Coronary artery (tissue), 2 donors: ENCODE measurements at regions not wholly inside any gene's neighbourhood (a gene's known extent, or its start where the extent isn't known, plus 50 kb on each side); places are given as distances from the start of the nearest gene placed in this dataset.

Source experiments
- DNase-seq: peaks from one replicate; pipeline ENCODE4 v3.0.0-alpha.2; 2017; ENCODE audit warnings: low spot score
- H3K27ac ChIP-seq, 2 donors: fragments of 200-600 bp; sonication (generic); one replicate each; pipeline ENCODE4 v1.5.1; 2016 to 2019
- H3K4me3 ChIP-seq: fragments of 200-600 bp; sonication (generic); 2 replicates; pipeline ENCODE4 v1.5.1; 2016; ENCODE audit warnings: mild to moderate bottlenecking, moderate library complexity
- TF ChIP-seq, protein P1 (sequence below): fragments of 200-600 bp; sonication (generic); IDR thresholded peaks from one replicate; pipeline ENCODE4 v1.5.1; 2019; ENCODE audit warnings: antibody characterized with exemption

DNA sequence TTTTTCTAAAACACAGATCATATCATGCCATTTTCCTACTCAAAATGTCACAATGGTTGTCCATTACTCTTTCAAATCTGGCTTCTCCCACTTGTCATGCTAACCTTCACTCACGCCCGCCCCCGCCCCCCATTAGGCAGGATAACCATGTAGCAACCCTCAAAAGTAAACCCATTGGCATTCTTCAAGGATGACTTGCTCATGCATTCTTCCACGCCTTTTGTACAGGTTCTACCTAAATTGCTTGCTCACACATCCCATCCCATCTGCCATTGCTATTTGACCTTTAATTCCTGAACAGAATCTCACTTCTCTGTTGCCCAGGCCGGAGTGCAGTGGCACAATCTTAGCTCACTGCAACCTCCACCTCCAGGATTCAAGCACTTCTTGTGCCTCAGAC is 389.3 kb downstream of the MCTP2 start:
- DNase-seq: no peak
- Histone ChIP-seq H3K4me3 (no peak overlapping the region), H3K27ac (no peak overlapping the region)
- TF ChIP-seq, protein P1, sequence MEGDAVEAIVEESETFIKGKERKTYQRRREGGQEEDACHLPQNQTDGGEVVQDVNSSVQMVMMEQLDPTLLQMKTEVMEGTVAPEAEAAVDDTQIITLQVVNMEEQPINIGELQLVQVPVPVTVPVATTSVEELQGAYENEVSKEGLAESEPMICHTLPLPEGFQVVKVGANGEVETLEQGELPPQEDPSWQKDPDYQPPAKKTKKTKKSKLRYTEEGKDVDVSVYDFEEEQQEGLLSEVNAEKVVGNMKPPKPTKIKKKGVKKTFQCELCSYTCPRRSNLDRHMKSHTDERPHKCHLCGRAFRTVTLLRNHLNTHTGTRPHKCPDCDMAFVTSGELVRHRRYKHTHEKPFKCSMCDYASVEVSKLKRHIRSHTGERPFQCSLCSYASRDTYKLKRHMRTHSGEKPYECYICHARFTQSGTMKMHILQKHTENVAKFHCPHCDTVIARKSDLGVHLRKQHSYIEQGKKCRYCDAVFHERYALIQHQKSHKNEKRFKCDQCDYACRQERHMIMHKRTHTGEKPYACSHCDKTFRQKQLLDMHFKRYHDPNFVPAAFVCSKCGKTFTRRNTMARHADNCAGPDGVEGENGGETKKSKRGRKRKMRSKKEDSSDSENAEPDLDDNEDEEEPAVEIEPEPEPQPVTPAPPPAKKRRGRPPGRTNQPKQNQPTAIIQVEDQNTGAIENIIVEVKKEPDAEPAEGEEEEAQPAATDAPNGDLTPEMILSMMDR: no peak

DNA sequence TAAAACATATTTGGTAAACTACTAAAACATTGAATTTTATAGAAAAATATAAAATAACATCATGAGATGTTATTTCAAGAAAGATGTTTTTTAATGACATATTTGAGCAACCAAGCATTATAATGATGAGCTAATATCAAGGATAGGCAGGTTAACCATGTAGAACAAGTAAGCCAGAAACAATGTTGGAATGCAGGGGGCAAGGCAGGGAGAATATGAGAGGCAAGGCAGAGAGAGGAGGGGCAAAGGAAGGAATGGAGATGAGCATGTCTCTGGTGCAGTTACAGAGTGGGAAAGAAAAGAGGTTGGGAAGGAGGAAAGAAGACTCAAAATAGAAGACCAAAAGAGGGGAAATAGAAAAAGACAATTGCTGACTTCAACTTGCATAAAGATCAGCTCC is 390.4 kb downstream of the MCTP2 start:
- Histone ChIP-seq H3K27ac (no peak overlapping the region), H3K4me3 (no peak overlapping the region)
- no peak for DNase-seq
- TF ChIP-seq, protein P1: no peak

DNA sequence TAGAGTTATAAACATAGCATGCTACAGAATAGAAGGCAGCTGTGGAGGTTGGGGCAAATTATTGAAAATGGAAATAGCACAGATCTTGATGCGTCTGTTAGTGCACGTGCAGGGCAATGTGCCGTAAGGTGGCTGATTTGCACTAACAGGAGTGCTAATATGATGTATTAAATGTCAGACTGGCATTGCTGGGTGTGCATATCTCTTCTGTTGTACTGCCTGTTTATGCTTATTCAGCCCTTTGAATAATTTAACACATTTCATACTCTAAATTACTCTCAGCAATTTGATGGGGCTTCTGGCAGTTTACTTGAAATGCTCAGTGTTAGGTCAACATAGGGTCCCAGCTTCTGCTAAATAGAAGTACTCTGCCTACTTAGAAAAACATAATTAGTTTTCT is 395.6 kb downstream of the MCTP2 start:
- Histone ChIP-seq H3K27ac (no peak overlapping the region), H3K4me3 (no peak overlapping the region)
- no peak for DNase-seq
- TF ChIP-seq, protein P1: no peak

DNA sequence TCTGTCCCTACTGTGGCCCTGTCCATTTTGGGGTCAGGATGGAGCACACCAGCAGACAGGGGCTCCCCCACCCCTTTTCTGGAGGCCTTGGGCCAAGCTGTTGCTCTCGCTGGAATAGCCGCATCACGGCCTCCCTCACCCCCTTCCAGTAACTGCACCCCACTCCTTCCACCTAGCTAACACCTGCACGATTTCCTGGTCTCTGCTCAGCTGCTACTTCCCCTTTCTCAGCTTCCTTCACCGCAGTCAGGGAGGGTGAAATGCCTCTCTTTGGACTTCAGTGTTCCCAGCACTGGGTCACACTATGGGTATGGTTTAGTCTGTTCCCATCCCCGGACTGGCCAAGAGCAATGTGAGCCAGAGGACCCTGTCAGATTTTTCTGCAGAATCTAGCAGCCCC is 400.2 kb downstream of the MCTP2 start:
- no peak for DNase-seq
- H3K4me3 ChIP-seq: no peak overlapping the region
- H3K27ac ChIP-seq: no peak overlapping the region
- TF ChIP-seq, protein P1: no peak

DNA sequence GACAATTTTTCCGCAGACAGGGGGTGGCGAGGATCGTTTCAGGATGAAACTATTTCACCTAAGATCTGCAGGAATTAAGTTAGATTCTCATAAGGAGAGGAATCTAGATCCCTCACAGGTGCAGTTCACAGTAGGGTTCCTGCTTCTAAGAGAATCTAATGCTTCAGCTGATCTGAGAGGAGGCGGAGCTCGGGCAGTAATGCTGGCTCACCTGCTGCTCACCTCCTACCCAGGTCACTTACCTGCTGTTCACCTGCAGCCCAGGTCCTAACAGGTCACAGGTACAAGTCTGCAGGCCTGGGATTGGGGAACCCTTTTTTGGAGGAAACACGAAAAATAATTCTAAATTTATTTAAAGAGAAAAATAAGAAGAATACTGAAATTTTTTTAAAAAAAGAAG is 406.8 kb downstream of the MCTP2 start:
- TF ChIP-seq, protein P1: no peak
- no peak overlapping the region for H3K27ac ChIP-seq
- no peak overlapping the region for H3K4me3 ChIP-seq
- no peak for DNase-seq

DNA sequence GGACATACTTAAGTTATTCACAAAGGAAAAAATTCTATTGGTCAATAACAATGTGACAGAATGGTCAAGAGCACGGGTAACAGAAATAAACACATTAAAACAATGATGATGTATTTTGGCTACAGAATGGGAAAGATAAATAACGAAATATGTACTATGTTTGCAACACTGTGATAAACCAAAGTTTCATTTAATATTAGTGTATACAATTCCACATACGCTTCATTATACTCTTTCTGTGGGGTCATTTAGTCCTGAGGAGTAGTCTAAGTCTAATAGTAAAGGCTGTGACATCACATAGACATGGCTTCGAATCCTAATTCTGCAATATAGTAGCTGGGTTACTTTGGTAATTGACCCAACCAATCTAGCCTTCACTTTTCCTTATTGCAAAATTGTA is 408.3 kb downstream of the MCTP2 start:
- no peak for DNase-seq
- Histone ChIP-seq H3K4me3 (no peak overlapping the region), H3K27ac (no peak overlapping the region)
- TF ChIP-seq, protein P1: no peak

DNA sequence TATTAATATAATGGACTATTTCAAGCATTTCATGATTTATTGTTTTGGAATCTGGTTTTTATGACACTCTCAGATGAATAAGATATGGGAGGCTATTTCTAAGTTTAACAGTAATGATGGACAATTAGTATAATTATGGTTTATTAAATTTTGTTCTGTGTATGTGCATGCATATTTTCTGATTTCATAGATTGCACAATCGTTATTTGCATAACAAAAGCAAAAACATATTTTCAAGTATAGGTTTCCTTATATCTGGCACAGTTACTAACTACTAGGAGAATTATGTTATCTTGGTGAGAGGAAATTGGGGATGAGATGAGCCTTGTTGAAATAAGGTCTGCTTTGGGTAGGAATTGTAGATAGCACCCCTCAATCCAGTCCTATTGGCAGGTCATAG is 413.1 kb downstream of the MCTP2 start:
- Histone ChIP-seq H3K27ac (no peak overlapping the region), H3K4me3 (no peak overlapping the region)
- DNase-seq: no peak
- TF ChIP-seq, protein P1: no peak
